ENCODE measurements at regions not wholly inside any gene's neighbourhood (a gene's known extent, or its start where the extent isn't known, plus 50 kb on each side); places are given as distances from the start of the nearest gene placed in this dataset.
"Not testable (repeated sequence)": the region's sequence is repeated elsewhere in the genome, so short reads cannot be mapped to it uniquely, and the experiment has no call there.

DNA sequence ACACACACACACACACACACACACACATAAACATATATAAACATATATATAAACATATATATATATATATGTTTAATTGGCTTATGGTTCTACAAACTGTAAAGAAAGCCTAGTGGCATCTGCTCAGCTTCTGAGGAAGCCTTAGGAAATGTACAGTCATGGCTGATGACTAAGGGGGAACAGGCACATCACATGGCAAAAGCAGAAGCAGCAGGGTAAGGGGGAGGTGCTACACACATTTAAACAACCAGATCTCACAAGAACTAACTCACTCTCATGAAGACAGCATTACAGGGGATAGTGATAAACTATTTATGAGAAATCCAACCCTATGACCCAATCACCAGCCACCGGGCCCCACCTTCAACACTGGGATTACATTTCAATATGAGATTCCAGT is 922.9 kb downstream of the SI start:
- no peak for DNase-seq

DNA sequence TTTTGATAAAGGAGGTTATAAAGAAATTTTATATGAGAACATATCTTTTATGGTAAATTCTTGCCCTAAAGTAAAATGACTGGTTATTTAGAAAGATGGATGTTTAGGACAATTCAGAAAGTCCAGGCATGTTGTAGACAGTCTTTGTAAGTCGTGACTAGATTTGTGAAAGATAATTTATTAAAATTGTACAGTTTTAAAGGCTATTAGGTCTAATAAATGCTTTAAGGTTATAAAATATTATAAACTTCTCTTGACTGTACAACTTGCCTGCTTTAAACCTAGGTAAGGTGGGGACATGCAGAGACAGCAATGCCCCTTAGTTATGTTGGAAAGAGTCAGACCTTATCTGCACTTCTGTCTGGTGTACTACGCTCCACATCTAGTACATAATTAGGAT is 933.5 kb downstream of the SI start:
- no peak for DNase-seq

DNA sequence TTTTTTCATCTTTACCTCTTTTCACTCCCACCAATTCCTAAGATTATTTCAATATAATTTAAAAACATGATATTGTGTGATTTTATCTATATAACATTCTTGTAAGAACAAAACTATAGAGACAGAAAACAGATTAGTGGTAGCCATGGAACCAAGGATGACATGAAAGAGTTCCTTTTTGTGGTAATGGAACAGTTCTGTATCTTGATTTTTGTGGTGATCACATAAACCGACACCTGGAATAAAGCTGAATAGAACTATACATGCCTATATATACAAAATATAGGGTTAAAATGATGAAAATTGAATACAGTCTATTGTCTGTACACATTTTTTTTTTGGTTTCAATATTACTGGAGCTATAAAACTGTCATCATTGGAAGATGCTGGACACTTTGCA is 945.4 kb downstream of the SI start:
- no peak for DNase-seq

DNA sequence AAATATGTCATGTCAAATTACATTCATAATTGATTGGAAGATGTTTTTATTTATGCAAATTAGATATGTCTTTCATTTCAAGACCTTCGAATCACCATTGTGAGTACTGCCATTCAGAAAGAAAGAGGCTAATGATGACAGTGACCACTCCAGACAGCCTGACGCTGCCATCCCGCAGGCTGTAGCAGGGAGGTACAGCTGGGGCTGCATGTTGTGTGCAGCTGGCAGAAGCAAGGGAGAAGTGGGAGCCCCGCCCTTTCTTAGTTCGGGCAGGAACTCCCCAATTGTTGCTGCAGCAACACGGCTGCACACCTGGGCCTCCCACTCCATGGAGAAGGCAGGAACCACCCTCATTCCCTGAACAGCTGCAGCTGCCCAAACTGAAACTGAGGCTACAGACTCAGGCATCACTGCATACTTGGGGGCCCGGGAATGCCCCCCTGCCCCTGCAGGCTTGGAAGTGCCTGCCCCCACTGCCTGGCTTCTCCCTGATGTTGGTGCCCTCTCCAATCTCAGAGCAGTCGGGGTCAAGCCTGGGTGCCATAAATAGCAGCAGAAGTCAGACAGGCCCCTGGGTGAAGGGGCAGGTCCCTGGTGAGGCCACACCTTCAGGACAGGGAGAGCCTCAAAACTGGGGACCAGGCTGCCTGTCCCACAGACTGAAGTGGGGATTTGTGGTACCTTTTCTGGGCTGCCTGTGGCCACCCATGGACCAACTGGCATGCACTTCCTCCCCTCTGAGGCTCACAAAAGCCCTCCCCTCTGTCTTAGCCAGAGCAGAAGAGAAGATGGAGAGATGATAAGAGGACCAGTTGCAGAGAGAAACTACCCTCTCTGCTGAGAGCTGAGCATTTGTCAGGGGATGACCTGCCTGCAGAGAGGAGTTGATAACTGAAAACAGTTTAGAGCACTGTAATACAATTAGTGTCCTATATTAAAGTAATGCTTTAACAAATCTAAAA is 964.6 kb downstream of the SI start:
- DNase-seq, result peak in 1 of 58 donors; percentile 1

DNA sequence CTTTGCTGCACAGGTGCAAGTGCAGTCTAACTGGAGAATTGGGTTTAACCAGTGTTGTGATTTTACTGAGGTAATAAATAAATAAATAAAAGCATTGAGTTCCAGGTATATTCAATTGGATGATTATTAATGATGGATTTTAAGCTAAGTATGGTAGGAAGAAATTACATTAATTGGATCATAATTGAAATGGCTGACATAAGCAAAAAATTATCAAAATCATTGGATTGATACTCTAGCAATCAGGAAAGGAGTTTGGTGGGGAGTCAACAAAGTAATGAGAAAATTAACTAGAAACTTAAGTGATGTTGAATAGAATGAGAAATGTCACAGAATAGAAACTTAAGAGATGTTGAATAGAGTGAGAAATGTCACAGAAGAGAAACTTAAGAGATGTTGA is 981.9 kb downstream of the SI start:
- DNase-seq, result no peak

DNA sequence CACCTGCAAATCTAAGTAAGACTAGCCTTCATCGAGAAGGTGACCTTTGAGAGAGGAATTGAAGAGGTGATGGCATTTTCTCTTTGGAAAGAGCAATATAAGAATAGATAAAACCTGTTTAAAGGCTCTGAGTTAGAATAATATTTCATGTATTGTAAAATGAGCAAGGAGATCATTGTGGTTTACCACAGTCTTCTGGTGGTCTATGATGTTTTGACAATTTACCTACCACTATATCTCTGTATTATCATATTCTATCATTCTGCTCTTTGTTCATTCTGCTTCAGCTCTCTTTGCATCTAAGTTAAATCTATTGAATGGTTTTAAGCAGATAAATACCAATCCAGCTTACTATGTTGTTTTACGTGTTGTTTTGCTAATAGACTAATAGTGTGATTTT is 982.3 kb downstream of the SI start:
- no peak for DNase-seq

DNA sequence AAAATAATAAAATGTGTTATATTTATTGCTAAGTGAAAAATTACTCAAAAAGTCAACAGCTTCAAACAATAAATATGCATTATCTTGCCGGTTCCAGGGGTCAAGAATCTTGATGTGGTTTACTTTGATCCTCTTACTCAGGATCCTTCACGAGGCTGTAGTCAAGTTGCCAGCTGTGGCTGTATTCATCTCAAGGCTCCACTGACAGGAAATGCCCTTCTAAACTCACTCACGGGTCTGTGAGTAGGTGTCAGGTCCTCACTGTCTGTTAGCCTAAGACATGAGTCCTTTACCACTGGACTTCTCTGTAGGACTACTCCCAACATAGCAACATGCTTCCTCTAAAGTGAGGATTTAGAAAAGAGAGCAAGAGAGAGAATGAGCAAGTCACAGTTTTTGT is 983.0 kb downstream of the SI start:
- no peak for DNase-seq

DNA sequence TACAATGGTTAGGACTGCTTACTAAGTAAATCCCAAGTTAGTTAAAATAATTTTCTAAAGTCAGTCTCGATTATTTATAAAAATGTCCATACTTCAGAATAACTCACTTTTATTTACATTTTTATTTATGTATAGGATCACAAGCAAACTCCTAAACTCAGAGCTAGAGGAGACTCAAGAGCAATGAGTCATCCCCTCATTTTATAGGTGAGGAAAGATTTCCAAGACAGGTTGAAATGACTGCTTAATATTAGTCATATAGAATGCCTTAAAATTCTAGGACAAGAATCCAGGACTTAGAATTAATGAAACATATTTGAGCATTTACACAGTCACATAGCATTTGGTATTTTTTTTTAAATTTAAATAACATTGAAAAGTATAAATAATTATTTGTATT is 983.8 kb downstream of the SI start:
- no peak for DNase-seq

DNA sequence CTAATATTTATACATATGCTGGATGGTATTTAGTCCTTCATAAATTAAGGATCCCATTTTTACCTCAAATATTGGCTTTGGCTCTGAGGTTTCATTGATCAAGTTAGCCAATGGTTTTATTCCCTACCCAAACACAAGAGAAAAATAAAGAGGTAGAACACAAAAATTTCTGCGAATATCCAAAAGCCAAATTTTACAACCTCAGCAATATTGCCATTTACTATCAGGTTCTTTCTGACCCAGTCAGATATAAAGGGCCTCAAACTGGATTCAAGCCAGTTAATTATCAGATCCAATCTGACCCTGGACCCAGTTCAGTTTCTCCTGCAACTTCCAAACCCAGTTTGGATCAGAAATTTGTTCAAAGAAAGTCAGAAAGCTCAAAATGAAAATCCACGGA is 998.1 kb downstream of the SI start:
- DNase-seq, result no peak

DNA sequence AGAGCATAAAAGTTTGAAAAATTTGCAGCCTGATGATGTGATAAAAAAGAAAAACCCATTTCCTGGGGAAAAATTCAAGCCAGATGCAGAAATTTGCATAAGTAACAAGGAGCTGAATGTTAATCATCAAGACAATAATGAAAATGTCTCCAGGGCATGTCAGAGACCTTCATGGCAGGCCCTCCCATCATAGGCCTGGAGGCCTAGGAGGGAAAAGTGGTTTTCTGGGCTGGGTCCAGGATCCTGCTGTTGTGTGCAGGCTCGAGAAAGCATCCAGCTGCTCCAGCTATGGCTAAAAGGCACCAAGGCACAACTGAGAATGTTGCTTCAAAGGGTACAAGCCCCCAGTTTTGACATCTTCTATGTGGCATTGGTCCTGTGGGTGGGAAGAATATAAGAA is 1014.0 kb downstream of the SI start:
- DNase-seq, result no peak

DNA sequence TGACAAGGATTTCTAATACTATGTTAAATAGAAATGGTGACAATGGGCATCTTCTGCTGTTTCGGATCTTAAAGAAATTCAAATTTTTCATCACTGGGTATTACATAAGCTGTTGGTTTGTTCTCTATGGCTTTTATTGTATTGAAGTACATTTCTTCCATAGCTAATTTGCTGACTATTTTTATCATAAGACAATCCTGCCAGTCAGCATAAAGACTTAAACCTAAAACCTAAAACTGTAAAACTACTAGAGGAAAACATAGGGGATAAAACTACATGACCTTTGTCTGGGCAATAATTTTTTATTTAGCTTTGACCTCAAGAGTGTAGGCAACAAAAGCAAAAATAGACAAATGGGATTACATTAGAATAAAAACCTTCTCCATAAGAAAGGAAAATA is 1017.4 kb downstream of the SI start:
- DNase-seq, result no peak

DNA sequence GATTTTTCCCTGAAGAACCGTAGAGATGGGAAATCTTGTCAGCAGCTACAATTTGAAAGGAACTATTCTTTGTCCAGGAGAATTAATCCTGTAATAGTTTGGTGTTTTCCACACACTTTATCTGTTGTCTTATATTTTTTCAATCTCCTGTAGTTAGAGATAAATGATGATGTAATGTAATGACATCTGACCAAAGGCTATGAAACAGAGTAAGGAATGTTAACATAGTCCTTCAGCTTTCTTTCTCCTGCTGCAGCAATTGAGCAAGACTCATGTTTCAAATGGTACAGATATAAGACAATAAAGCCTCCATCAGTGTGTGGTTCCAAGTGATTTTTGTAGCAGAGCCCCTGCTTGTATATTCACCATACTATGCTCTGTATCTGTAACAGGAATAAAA is 1028.4 kb downstream of the SI start:
- DNase-seq, result no peak

DNA sequence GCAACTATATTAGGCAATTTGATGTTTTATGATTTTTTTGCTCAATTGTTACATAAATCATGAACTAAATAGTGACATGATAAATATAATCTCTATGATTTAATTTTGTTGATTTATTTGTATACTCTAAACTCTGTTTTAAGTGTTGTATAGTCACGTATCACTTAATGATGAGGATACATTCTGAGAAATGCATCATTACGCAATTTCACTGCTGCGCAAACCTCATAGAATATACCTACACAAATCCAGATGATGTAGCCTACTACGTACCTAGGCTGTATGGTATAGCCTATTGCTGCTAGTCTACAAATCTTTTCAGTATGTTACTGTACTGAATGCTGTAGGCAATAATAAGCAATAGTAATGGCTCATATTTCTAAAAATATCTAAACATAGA is 1029.8 kb downstream of the SI start:
- DNase-seq, result no peak

DNA sequence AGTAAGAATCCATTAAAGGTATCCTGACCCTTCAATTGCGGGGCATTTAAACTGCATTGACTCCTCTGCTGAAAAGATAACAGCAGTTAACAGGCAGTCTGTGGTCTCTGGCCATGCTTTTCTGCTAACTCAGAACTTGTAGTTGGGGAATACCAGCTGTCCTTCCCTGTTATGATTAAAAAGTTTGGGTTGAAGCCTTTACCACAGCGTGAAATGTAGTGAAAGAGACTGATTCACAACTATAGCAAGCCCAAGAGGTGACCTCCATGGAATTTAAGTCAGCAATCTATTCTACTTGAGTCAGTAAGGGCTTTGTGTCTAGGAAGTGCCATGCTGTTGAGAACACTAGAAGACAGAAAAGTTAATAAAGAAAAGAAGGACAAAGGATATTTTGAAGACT is 1037.3 kb downstream of the SI start:
- DNase-seq, result no peak

DNA sequence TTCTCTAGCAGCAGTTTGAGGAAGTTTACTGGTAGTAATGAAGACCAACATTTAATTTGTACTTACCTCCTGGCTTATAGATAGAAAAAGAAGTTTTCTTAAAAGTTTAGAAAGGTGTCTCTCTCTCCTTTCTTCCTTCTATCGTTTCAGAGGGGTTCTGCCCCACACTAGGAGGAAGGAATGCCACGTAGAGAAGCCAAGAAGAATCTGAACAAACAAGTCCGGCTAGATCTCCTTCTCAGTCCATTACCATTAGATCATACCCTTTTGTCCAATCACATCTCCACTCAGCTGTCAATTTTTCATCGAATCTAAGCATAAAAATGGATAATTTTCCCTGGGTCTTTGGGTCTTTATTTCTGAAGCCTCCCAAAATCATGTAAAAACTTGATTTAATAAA is 1048.1 kb downstream of the SI start:
- DNase-seq, result no peak

DNA sequence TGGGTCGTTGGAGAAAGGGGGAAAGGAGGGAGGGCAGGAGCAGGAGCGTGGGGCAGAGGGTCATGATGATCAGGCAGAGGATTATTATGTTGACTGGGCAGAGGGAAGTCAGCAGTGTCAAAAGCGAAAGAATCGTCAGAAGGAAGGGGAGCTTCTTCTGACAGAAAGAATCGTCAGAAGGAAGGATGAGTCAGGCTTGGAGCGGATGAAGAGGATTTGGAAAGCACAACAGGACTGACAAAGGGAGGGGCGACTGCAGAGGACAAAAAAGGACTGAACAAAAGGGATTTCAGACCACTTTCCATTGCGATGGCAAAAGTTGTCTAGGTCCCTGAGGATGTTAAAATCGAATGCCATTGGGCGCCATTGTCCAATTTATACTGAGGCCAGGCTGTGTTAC is 1053.5 kb downstream of the SI start:
- no peak for DNase-seq

DNA sequence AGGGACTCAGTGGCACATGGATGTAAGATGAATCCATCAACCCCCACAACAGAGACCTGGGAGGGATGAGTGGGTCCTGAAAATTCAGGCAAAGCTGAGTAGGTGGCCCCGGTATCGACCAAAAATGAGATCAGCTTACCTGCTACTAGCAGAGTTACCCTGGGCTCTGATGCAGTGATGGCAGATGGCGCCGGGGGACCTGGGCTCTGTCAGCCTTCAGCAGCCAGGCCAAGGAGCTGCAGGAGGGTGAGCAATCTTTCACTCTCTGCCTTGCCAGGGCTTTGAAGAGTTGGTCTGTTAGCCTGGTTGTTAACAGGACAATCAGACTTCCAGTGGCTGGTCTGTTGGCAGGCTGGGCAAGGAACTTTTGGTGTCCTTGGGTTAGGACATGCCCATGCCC is 1054.8 kb downstream of the SI start:
- DNase-seq, result no peak

DNA sequence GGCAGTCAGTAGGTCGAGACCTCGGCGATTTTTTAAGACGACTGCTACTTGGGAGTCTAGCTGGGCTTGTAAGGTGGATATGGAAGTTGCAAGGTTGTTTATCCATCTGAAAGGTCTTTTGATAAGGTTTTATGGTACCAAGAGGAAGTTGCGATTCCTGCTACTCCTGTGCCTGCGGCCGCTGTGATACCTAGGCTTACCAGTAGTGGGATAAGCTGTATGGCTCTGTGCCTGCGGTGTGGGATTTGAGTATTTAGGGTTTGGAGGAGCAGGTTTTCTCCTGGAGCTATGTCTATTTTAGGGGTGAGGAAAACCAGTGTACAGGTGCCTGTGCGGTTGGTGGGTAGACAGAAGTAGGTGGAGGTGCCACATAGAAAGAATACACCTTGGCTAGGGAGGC is 1059.8 kb downstream of the SI start:
- no peak for DNase-seq

DNA sequence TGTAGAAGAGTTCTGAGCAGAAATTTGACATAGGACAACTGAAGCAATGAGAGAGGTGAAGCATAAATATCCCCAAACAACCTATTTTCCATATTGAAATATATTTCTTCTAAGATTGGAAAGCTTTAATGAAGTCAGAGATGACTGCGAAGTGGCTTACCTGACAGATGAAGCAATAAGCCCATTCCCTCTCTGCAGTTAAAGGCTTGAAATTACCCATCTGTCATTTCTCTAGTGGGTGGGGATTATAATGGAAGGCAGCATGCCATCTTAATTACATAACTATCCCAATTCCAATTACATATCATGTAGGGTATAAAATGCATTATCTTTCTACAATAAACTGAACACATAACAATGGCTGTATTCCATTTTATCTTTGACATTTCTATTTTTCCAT is 1070.5 kb downstream of the SI start:
- no peak for DNase-seq

DNA sequence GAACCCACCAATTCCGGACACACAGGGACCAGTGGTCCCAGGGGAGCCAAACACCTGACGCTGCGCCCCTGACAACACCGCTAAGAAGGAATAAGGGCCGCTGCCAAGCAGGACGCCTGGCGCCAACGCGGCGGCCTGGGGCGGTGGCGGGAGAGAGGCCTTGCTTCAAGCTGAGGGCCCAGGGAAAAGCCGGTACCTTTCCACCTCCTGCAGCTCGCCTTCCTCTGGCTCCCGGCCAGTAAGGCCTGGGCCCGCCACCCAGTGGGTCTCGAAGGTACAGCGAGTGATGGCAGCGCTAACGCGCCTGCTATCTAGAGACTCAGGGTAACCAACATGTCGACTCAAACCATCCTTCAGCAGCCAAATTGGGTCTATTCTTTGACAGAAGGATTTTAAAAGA is 1074.1 kb downstream of the SI start:
- DNase-seq, result no peak

DNA sequence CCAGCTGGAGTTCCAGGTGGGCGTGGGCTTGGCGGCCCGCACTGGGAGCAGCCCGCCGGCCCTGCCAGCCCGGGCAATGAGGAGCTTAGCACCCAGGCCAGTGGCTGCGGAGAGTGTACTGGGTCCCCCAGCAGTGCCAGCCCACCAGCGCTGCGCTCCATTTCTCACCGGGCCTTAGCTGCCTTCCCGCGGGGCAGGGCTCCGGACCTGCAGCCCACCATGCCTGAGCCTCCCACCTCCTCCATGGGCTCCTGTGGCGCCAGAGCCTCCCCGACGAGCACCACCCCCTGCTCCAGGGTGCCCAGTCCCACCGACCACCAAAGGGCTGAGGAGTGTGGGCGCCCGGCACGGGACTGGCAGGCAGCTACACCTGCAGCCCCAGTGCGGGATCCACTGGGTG is 1075.3 kb downstream of the SI start:
- DNase-seq, result not testable (repeated sequence)

DNA sequence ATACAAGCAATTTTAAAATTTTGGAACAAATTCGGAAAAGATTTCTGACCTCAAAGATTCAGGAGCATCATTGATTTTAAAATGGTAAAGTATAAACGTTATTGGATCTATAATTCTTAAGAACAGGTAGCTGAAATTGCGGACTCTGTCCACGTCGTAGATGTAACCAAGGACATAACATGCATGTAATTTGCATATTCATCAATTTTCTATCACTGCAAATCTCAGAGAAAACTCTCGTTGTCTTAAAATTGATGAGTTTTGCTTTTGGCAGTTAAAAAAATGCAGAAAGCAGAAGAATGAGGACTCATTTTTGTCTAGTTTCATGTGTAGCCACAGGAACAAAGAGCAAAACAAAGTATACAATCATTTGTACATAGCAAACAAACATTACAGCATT is 1094.4 kb downstream of the SI start:
- DNase-seq, result no peak

DNA sequence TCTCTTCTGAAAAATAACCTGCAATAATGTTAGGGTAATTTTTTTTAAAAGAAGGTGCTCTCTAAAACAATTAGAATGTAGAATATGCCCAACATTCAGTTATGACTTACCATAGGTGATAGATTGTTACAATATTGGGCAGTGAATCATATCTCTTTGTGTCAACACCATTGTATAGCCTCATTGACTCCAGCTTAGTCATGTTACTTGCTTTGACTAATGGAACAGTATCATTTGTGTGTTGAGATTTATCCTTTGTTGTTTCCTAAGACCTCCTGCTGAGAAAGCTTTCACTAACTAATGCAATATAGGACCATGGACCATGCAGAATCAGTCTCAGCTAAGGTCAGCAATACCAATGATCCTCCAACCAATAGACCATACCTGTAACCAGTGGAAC is 1106.4 kb downstream of the SI start:
- DNase-seq, result no peak

DNA sequence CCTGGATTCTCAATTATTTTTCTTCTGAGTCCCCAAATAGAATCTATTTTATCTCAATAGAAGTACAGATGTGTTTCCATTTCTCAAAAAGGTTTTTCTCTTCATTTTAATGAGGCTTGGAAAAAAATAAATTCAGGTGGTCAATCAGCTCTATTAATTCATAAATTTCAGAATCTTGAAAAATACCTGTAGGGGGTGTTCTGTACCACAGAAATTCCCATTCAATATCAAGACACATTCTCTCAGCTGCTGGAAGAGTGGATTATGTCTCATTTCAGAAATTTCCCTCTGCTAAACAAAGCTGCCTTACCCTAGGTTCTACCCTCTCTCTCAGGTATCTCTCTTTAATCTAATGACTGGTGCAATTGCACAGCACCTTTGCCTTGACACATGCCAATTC is 1121.2 kb downstream of the SI start:
- no peak for DNase-seq
